Gastrocnemius medialis (tissue), 4 donors: ENCODE measurements at regions not wholly inside any gene's neighbourhood (a gene's known extent, or its start where the extent isn't known, plus 50 kb on each side); places are given as distances from the start of the nearest gene placed in this dataset.

Source experiments
- POLR2A ChIP-seq, 2 donors: fragments of 450-650 bp; IDR thresholded peaks; one replicate each; pipeline ENCODE4 v1.6.1; 2017; ENCODE audit warnings: antibody characterized with exemption in 2 of 2, mild to moderate bottlenecking in 2 of 2, moderate library complexity in 2 of 2
- TF ChIP-seq, protein P1 (sequence below), 5 experiments: fragments of 450-650 bp in 3 of 5; fragments of 200-600 bp in 2 of 5; sonication (generic) in 2 of 5; IDR thresholded peaks in 4 of 5; conservative IDR thresholded peaks in 1 of 5; 1 replicate in 4 of 5; 2 replicates in 1 of 5; pipeline ENCODE4 v1.5.1; 2016 to 2019; ENCODE audit warnings: antibody characterized with exemption in 5 of 5, mild to moderate bottlenecking in 3 of 5, moderate library complexity in 3 of 5

GRCh38 chr2:235138339-235138738 is 186.5 kb downstream of the SH3BP4 start:
- TF ChIP-seq, protein P1, sequence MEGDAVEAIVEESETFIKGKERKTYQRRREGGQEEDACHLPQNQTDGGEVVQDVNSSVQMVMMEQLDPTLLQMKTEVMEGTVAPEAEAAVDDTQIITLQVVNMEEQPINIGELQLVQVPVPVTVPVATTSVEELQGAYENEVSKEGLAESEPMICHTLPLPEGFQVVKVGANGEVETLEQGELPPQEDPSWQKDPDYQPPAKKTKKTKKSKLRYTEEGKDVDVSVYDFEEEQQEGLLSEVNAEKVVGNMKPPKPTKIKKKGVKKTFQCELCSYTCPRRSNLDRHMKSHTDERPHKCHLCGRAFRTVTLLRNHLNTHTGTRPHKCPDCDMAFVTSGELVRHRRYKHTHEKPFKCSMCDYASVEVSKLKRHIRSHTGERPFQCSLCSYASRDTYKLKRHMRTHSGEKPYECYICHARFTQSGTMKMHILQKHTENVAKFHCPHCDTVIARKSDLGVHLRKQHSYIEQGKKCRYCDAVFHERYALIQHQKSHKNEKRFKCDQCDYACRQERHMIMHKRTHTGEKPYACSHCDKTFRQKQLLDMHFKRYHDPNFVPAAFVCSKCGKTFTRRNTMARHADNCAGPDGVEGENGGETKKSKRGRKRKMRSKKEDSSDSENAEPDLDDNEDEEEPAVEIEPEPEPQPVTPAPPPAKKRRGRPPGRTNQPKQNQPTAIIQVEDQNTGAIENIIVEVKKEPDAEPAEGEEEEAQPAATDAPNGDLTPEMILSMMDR (IDR thresholded peaks at IDR 0.05 in 4 of 5, conservative IDR thresholded peaks at IDR 0.05 in 1 of 5) = no peak
- TF ChIP-seq POLR2A (IDR thresholded peaks at IDR 0.05) = no peak
